ENCODE measurements at regions not wholly inside any gene's neighbourhood (a gene's known extent, or its start where the extent isn't known, plus 50 kb on each side); places are given as distances from the start of the nearest gene placed in this dataset.

DNA sequence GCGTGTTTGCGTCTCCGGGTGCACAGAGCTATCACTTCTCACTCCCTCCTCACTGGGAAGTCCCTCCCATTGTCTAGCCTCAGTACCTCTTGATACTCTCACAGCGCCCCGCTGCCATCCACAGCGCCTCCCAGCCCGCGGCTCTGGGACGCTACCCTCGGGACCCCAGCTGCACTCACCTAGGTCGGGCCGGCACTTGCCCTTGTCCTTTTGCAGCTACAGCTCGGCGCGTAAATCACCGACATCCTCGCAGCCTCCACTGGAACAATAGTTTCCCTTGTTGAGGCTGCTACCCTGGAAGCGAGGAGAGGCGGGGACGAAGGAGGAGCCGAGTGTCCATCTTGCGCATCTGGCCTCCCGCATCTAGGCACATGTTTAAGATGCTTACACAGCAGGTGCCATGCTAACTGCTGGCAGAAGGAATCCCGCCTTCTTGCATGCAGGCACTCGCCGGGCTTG is 269.5 kb upstream of the HSFY2 start:
- no peak overlapping the region for H3K27ac ChIP-seq
- H3K9me3 ChIP-seq, result no peaks in the 10 kb centered on the region
- H3K36me3 ChIP-seq, result no peaks in the 10 kb centered on the region

DNA sequence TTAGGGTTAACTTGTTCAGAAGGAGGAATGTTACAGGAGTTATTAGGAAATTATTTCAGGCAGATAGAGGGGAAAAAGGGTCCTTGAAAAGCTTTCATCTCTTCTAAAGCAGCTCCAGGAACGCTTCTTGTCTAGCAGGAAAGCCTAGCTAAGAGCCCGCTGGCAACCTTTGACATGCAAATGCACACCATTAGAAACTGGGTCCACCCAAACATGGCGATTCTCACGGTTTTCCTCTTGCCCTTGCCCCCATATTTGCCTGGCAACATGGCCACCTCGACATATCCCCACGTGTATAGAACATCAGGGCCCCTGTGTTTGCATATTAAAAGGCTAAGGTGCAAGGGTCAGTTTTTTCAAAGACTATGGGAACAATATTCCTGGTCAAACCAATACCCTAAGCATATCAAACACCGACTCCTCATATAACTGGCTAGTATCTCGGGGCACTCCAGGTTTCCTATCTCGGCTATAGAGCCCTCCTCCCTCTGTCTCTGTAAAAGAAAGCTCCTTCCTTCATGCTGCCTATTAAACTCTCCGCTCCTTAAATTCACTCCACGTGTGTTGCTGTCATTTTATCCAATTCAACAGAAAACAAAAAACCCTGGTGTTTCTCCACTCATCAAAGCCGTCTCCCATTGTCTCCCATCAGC is 268.9 kb upstream of the HSFY2 start:
- no peak for TF ChIP-seq POLR2A (IDR thresholded peaks at IDR 0.05)
- TF ChIP-seq, protein P1, sequence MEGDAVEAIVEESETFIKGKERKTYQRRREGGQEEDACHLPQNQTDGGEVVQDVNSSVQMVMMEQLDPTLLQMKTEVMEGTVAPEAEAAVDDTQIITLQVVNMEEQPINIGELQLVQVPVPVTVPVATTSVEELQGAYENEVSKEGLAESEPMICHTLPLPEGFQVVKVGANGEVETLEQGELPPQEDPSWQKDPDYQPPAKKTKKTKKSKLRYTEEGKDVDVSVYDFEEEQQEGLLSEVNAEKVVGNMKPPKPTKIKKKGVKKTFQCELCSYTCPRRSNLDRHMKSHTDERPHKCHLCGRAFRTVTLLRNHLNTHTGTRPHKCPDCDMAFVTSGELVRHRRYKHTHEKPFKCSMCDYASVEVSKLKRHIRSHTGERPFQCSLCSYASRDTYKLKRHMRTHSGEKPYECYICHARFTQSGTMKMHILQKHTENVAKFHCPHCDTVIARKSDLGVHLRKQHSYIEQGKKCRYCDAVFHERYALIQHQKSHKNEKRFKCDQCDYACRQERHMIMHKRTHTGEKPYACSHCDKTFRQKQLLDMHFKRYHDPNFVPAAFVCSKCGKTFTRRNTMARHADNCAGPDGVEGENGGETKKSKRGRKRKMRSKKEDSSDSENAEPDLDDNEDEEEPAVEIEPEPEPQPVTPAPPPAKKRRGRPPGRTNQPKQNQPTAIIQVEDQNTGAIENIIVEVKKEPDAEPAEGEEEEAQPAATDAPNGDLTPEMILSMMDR (IDR thresholded peaks at IDR 0.05), result no peak
- Histone ChIP-seq H3K9me3 (no peaks in the 10 kb centered on the region), H3K27me3 (no peaks in the 10 kb centered on the region)

More for the DNA sequence above, 269.5 kb upstream of the HSFY2 start:
- Histone ChIP-seq H3K27me3 (no peaks in the 10 kb centered on the region), H3K4me3 (no peak overlapping the region), H3K4me1 (no peaks in the 10 kb centered on the region)
- TF ChIP-seq, protein P1 (IDR thresholded peaks at IDR 0.05), result no peak
- no peak for TF ChIP-seq POLR2A (IDR thresholded peaks at IDR 0.05)
- no peak for DNase-seq

DNA sequence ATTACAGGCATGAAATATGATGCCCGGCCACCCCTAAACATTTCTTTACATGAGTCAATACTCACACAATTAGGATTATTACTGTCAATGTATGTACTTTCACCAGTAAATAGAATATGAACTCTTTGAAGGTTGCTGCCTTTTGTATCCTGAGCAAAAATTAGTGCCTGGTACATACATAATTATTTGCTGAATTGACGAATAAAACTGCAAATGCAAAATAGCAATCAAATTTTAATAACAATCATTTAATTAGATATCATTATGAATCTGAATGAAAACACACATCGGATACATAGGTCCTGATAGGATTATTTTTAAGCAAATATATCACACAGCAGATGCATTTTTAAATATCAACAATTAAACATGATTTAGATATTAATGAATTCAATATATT is 253.1 kb upstream of the HSFY2 start:
- H3K36me3 ChIP-seq, result no peaks in the 10 kb centered on the region
- no peak overlapping the region for H3K4me3 ChIP-seq
- TF ChIP-seq, protein P1 (IDR thresholded peaks at IDR 0.05), result no peak
- no peak for TF ChIP-seq POLR2A (IDR thresholded peaks at IDR 0.05)
- H3K27me3 ChIP-seq, result no peaks in the 10 kb centered on the region
- H3K27ac ChIP-seq, result no peak overlapping the region
- no peaks in the 10 kb centered on the region for H3K4me1 ChIP-seq
- no peaks in the 10 kb centered on the region for H3K9me3 ChIP-seq
- DNase-seq, result no peak

More for the DNA sequence above, 268.9 kb upstream of the HSFY2 start:
- DNase-seq, result no peak
- Histone ChIP-seq H3K4me1 (no peaks in the 10 kb centered on the region), H3K4me3 (no peak overlapping the region), H3K36me3 (no peaks in the 10 kb centered on the region), H3K27ac (no peak overlapping the region)

DNA sequence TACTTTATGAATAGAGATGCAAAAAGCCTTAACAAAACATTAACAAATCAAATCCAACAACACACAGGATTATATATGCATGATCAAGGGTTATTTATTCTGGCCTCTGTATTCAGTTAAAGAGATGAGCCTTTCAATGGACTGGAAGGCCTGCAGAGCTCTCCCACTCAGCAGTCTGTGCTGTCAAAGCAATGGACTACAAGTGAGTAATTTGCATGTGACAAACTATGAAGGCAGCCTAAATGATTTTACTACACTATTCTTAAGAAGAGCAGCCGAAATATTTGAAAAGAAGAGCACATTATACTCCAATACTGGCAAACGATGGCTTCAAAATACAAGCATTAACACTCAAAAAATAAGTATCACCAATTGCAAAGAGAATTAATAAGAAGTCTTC is 250.4 kb upstream of the HSFY2 start:
- no peak for DNase-seq
- Histone ChIP-seq H3K27ac (no peak overlapping the region), H3K9me3 (no peaks in the 10 kb centered on the region), H3K36me3 (no peaks in the 10 kb centered on the region), H3K4me1 (no peaks in the 10 kb centered on the region), H3K27me3 (no peaks in the 10 kb centered on the region), H3K4me3 (no peak overlapping the region)
- no peak for TF ChIP-seq POLR2A (IDR thresholded peaks at IDR 0.05)
- TF ChIP-seq, protein P1 (IDR thresholded peaks at IDR 0.05), result no peak

DNA sequence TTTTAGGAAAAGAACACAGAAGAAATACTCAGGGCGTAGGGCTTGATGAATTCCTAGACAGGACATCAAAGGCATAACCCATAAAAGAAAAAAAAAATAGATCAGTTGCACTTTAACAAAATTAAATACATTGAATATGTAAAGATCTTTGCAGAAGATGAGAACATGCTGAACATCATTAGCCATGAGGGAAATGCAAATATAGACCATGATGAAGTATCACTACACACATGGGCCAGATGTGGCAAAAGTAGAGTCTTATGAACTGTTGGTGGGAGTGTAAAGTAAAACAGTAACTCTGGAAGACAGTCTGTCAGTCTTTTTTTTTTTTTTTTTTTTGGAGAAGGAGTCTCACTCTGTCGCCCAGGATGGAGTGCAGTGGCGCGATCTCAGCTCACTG is 246.7 kb upstream of the HSFY2 start:
- no peaks in the 10 kb centered on the region for H3K36me3 ChIP-seq
- no peaks in the 10 kb centered on the region for H3K9me3 ChIP-seq
- no peak overlapping the region for H3K4me3 ChIP-seq
- no peaks in the 10 kb centered on the region for H3K4me1 ChIP-seq
- no peaks in the 10 kb centered on the region for H3K27me3 ChIP-seq
- TF ChIP-seq POLR2A (IDR thresholded peaks at IDR 0.05), result no peak
- TF ChIP-seq, protein P1 (IDR thresholded peaks at IDR 0.05), result no peak
- H3K27ac ChIP-seq, result no peak overlapping the region
- no peak for DNase-seq
